ENCODE measurements at regions not wholly inside any gene's neighbourhood (a gene's known extent, or its start where the extent isn't known, plus 50 kb on each side); places are given as distances from the start of the nearest gene placed in this dataset.
A peak's percentile ranks its signal among the peaks of the same experiment; 100 is the strongest.

DNA sequence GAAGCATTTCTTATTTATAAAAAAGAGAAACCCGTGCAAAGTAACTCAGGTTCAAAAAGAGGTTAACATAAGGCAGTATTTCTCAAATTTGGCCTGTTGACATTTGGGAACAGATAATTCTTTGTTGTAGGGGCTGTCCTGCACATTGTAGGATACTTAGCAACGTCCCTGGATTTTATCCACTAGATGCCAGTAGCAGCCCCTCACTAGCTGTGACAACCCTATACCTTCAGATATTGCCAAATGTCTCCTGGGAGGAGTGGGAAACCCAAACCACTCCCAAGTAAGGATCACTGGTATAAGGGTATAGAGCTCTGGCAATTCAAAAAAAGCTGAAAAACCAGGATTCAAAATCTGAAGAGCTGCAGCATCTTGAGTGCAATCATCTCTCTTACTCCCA, 202.3 kb upstream of the PRKCQ start:
- H3K4me1 ChIP-seq (ENCODE audit: low read depth, poor library complexity, severe bottlenecking), result peaks cover 10% of the 10 kb centered on the region
- H3K4me3 ChIP-seq (IDR thresholded peaks at IDR 0.05; ENCODE audit: insufficient read depth, low read depth, low read length), result no peak overlapping the region
- H4K20me1 ChIP-seq (ENCODE audit: insufficient read depth), result no peaks in the 10 kb centered on the region
- no peaks in the 10 kb centered on the region for H3K27me3 ChIP-seq (ENCODE audit: insufficient read depth, low read depth)
- no peaks in the 10 kb centered on the region for H3K79me2 ChIP-seq (ENCODE audit: insufficient read depth, low read depth)
- TF ChIP-seq, protein P1, sequence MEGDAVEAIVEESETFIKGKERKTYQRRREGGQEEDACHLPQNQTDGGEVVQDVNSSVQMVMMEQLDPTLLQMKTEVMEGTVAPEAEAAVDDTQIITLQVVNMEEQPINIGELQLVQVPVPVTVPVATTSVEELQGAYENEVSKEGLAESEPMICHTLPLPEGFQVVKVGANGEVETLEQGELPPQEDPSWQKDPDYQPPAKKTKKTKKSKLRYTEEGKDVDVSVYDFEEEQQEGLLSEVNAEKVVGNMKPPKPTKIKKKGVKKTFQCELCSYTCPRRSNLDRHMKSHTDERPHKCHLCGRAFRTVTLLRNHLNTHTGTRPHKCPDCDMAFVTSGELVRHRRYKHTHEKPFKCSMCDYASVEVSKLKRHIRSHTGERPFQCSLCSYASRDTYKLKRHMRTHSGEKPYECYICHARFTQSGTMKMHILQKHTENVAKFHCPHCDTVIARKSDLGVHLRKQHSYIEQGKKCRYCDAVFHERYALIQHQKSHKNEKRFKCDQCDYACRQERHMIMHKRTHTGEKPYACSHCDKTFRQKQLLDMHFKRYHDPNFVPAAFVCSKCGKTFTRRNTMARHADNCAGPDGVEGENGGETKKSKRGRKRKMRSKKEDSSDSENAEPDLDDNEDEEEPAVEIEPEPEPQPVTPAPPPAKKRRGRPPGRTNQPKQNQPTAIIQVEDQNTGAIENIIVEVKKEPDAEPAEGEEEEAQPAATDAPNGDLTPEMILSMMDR (conservative IDR thresholded peaks at IDR 0.05; ENCODE audit: low read depth, low read length), result no peak
- H3K36me3 ChIP-seq (ENCODE audit: insufficient read depth), result no peaks in the 10 kb centered on the region
- H3K27ac ChIP-seq, result no peak overlapping the region
- H2AFZ ChIP-seq (ENCODE audit: low read depth), result no peak overlapping the region
- H3K9ac ChIP-seq, result no peak overlapping the region
- no peak overlapping the region for H3K4me2 ChIP-seq

DNA sequence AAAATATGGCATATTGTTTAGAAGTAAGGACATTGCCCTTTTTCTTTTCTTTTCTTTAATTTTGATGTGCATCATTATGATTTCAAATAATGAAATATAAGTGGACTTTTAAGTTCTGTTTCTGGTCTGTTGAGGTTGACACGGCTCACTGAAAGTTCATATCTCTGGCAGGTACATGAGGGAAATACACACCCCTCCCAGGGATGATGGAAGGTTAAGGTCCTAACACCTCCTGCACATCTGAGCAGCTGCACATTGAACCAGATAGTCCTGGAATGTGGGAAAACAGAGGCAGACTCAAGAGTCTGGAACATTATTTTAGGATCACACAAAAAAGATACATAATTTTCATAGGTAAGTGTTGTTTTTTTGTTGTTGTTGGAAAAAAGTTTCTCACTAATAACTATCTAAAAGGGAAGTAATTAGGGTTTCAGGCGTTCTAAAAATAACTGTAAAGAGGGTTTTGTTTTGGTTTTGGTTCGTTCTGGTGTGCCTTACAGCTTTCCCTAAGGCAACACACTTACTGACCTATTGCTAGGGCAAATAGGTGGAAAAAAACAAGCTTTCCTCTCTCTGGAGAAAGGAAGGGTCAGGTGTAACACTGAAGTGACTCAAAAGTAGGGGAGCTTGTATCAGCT, 201.2 kb upstream of the PRKCQ start:
- peak overlapping the region; percentile 32; the same call in 1 of the 2 replicates for H2AFZ ChIP-seq (ENCODE audit: low read depth)
- H3K4me3 ChIP-seq (IDR thresholded peaks at IDR 0.05; ENCODE audit: insufficient read depth, low read depth, low read length), result no peak overlapping the region
- H3K9ac ChIP-seq, result no peak overlapping the region
- H3K27me3 ChIP-seq (ENCODE audit: insufficient read depth, low read depth), result no peaks in the 10 kb centered on the region
- no peak overlapping the region for H3K27ac ChIP-seq
- TF ChIP-seq, protein P1 (conservative IDR thresholded peaks at IDR 0.05; ENCODE audit: low read depth, low read length), result no peak
- H3K36me3 ChIP-seq (ENCODE audit: insufficient read depth), result no peaks in the 10 kb centered on the region
- peak overlapping the region; percentile 73 for H3K4me2 ChIP-seq
- H3K79me2 ChIP-seq (ENCODE audit: insufficient read depth, low read depth), result no peaks in the 10 kb centered on the region
- H3K4me1 ChIP-seq (ENCODE audit: low read depth, poor library complexity, severe bottlenecking), result peaks cover 10% of the 10 kb centered on the region
- no peaks in the 10 kb centered on the region for H4K20me1 ChIP-seq (ENCODE audit: insufficient read depth)

DNA sequence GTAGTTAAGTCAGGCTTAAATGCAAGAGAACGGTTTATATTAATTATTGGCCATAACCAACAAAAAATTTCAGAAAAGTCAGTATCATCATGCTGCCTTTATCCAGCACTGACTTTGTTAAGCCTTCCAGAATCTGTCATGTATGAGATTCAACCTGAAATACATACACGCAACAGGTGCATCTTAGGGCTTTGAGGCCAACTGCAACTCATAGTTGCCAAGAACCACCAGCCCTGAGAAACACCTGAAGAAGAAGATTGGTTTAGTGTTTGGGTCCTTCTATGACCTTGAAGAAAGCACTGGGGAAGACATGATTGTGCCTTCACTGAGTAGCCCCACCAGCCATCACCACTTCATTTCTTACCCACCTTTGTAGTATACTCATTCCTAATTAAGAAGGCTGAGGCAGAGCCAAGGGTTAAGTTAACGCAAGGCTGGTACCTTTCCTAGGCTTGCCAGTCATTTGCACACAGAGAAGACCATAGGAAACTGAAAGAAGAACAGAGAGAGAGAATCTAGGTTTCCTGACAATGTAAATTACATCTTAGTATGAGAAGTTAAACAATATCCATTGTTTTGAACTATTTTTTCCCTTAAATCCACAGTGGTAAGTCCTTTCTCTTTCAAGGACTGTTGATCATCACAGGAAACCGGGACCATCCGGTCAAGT, 200.1 kb upstream of the PRKCQ start:
- Histone ChIP-seq H3K27ac (no peak overlapping the region), H3K4me3 (IDR thresholded peaks at IDR 0.05; ENCODE audit: insufficient read depth, low read depth, low read length) (no peak overlapping the region), H3K79me2 (ENCODE audit: insufficient read depth, low read depth) (no peaks in the 10 kb centered on the region), H3K4me2 (no peak overlapping the region), H4K20me1 (ENCODE audit: insufficient read depth) (no peaks in the 10 kb centered on the region), H3K9ac (no peak overlapping the region), H3K4me1 (ENCODE audit: low read depth, poor library complexity, severe bottlenecking) (peaks cover 10% of the 10 kb centered on the region), H3K27me3 (ENCODE audit: insufficient read depth, low read depth) (no peaks in the 10 kb centered on the region), H3K36me3 (ENCODE audit: insufficient read depth) (no peaks in the 10 kb centered on the region), H2AFZ (ENCODE audit: low read depth) (no peak overlapping the region)
- TF ChIP-seq, protein P1 (conservative IDR thresholded peaks at IDR 0.05; ENCODE audit: low read depth, low read length), result no peak

DNA sequence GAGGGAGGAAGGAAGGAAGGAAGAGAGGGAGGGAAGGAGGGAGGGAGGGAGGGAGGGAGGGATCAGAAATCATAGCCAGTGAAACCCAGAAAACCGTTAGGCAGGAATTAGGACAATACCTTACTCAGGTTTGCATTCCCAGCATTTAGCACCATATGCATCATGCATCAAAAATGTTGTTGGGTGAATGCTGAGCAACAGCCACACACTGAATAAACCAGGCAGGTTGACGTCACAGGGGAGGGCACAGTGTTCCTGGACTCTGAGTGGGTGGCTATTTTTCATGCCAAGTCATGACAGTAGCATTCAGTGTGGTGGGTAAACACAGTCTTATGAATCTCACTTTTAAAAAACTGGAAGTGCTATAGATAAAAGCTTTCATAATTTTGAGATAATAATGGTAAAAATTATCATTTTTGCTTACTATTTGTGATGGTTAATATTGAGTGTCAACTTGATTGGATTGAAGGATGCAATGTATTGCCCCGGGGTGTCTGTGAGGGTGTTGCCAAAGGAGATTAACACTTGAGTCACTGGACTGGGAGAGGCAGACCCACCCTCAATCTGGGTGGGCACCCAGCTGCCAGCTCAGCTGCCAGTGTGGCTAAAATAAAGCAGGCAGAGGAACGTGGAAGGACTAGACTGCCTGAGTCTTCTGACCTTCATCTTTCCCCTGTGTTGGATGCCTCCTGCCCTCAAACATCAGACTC, 199.1 kb upstream of the PRKCQ start:
- TF ChIP-seq, protein P1 (conservative IDR thresholded peaks at IDR 0.05; ENCODE audit: low read depth, low read length), result no peak
- no peak overlapping the region for H2AFZ ChIP-seq (ENCODE audit: low read depth)
- no peaks in the 10 kb centered on the region for H3K36me3 ChIP-seq (ENCODE audit: insufficient read depth)
- no peaks in the 10 kb centered on the region for H3K27me3 ChIP-seq (ENCODE audit: insufficient read depth, low read depth)
- H3K4me1 ChIP-seq (ENCODE audit: low read depth, poor library complexity, severe bottlenecking), result peaks cover 10% of the 10 kb centered on the region
- H3K4me2 ChIP-seq, result no peak overlapping the region
- H3K27ac ChIP-seq, result no peak overlapping the region
- no peak overlapping the region for H3K9ac ChIP-seq
- no peaks in the 10 kb centered on the region for H3K79me2 ChIP-seq (ENCODE audit: insufficient read depth, low read depth)
- no peak overlapping the region for H3K4me3 ChIP-seq (IDR thresholded peaks at IDR 0.05; ENCODE audit: insufficient read depth, low read depth, low read length)
- no peaks in the 10 kb centered on the region for H4K20me1 ChIP-seq (ENCODE audit: insufficient read depth)
